Left forelimb (tissue), 1 donor: ENCODE measurements at regions not wholly inside any gene's neighbourhood (a gene's known extent, or its start where the extent isn't known, plus 50 kb on each side); places are given as distances from the start of the nearest gene placed in this dataset.

Experiments used
- DNase-seq: peaks from one replicate; pipeline ENCODE4 v3.0.0-alpha.2; 2018; ENCODE audit warnings: low spot score

DNA sequence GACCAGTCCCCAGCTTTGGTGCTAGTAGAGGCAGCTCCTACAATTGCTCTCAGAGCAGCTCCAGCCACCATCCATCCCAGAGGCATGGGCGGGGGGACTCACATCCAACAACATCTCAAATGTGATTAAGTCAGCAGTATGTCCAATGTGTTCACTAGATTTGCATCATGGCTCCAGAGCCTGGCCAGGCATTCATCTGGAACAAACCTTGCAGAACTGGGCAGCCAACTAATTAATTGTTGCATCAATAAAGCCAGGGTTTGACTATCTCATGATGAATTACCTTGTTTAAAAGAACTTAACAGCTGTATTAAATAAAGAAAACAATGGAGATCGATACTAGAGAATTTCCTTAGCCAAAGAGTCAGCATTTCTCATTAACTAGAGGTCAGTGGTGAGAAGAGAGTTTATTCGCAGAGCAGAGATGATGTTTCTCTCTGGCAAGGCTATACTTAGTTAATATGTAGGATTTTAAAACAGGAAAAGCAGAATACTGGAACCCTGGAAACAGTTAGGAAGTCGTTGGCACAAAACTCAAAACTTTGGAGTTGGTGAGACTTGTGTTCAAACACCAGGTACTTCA is 494.4 kb downstream of the GRIN2A start:
- no peak for DNase-seq

DNA sequence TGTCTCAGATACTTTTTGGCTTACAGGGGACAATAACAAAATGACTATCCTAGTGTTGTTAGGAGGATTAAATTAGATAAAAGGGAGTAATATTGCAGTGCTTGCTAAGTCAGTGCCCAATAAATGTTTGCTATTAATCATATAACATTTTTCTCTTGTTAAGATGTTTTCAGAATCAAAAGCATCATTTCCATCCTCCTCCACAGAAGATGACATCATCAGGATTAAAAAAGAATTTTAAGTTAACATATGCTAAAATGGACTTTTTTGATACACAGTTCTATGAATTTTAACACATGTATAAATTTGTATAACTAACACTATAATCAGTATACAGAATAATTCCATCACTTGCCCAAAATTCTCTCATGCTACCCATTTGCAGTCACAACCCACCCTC is 492.6 kb downstream of the GRIN2A start:
- no peak for DNase-seq

DNA sequence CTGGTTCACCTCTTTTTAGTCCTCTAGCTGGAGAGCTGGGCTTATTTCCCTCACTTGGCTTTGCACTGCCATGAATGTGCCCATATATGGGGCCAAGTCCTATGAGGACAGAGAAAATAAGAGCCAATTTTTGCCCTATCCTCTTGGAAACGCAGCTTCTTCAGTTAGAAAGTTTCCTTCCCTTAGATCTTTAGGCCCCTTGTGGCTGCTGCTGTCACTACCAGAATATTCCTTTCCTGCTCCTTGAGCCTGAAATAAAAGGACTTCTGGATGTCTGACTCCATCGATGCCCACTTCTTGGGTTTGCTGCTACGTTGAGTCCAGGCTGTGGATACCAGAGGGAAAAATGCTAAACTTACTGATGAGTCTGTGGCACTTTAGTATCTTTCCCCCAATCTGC is 487.1 kb downstream of the GRIN2A start:
- DNase-seq: no peak
